Prostate gland (tissue), 2 donors: ENCODE measurements at regions not wholly inside any gene's neighbourhood (a gene's known extent, or its start where the extent isn't known, plus 50 kb on each side); places are given as distances from the start of the nearest gene placed in this dataset.

Experiments used
- DNase-seq: peaks from one replicate; pipeline ENCODE4 v3.0.0-alpha.2; 2019; ENCODE audit warnings: low spot score
- H3K27ac ChIP-seq, 2 donors: fragments of 200-600 bp; sonication (generic); 2 replicates each; pipeline ENCODE4 v1.5.1; 2017 to 2019
- H3K27me3 ChIP-seq: fragments of 200-600 bp; sonication (generic); replicated peaks from 2 replicates; pipeline ENCODE4 v1.5.1; 2019; ENCODE audit not compliant: insufficient read depth
- H3K36me3 ChIP-seq, 2 donors: fragments of 200-600 bp; sonication (generic); 1 replicate in 1 of 2; 2 replicates in 1 of 2; pipeline versions ENCODE4 v1.5.1 to v1.8.1; 2017 to 2019
- H3K4me1 ChIP-seq: fragments of 200-600 bp; sonication (generic); replicated peaks from 2 replicates; pipeline ENCODE4 v1.5.1; 2019
- H3K4me3 ChIP-seq, 2 donors: fragments of 200-600 bp; sonication (generic); 2 replicates each; pipeline ENCODE4 v1.5.1; 2017 to 2019
- H3K9me3 ChIP-seq: fragments of 200-600 bp; sonication (generic); 2 replicates; pipeline ENCODE4 v1.5.1; 2017
- CTCF ChIP-seq, 4 experiments: fragments of 200-600 bp in 2 of 4; fragments of 450-650 bp in 2 of 4; sonication (generic) in 2 of 4; IDR thresholded peaks; 1 replicate in 3 of 4; 2 replicates in 1 of 4; pipeline ENCODE4 v1.5.1; 2016 to 2019; ENCODE audit warnings: antibody characterized with exemption in 4 of 4, mild to moderate bottlenecking in 2 of 4, moderate library complexity in 2 of 4
- POLR2A ChIP-seq: fragments of 450-650 bp; IDR thresholded peaks from one replicate; pipeline ENCODE4 v1.6.1; 2016; ENCODE audit warnings: antibody characterized with exemption, mild to moderate bottlenecking
- POLR2AphosphoS5 ChIP-seq: sonication (generic); formaldehyde crosslinking; IDR thresholded peaks from one replicate; pipeline ENCODE4 v1.6.1; 2017; ENCODE audit warnings: antibody characterized with exemption
- WGBS: methylation state at CpG from one replicate; pipeline ENCODE4 v1.1.5; 2018; 5-methylcytosine and 5-hydroxymethylcytosine counted together
- intact Hi-C: fragments of 100-400 bp; cut with DNase I; formaldehyde crosslinking; loops from one replicate; pipeline ENCODE4 v1.14.2; 2022

GRCh38 chr6:145023116-145023726 is 712.1 kb downstream of the EPM2A start:
- Histone ChIP-seq H3K27me3 (no peaks in the 10 kb centered on the region), H3K36me3 (no peaks in the 10 kb centered on the region), H3K9me3 (no peaks in the 10 kb centered on the region), H3K27ac (no peak overlapping the region), H3K4me3 (no peak overlapping the region), H3K4me1 (no peaks in the 10 kb centered on the region)
- intact Hi-C loops, result no loop called here
- no peak for TF ChIP-seq POLR2AphosphoS5
- 91% methylated on average over 3 of the region's 3 CpGs for WGBS
- DNase-seq, result no peak

GRCh38 chr6:145025488-145025887 is 709.8 kb downstream of the EPM2A start:
- Histone ChIP-seq H3K27ac (no peak overlapping the region), H3K4me1 (no peaks in the 10 kb centered on the region), H3K4me3 (no peak overlapping the region), H3K9me3 (no peaks in the 10 kb centered on the region), H3K36me3 (no peaks in the 10 kb centered on the region), H3K27me3 (no peaks in the 10 kb centered on the region)
- TF ChIP-seq POLR2A, result no peak
- no peak for TF ChIP-seq POLR2AphosphoS5
- no peak for TF ChIP-seq CTCF (IDR thresholded peaks at IDR 0.05)
- intact Hi-C loops, result no loop called here
- no peak for DNase-seq
- 62% methylated on average over 2 of the region's 2 CpGs for WGBS

GRCh38 chr6:145026267-145026679 is 709.0 kb downstream of the EPM2A start:
- Histone ChIP-seq H3K36me3 (no peaks in the 10 kb centered on the region), H3K4me1 (no peaks in the 10 kb centered on the region), H3K4me3 (no peak overlapping the region), H3K27me3 (no peaks in the 10 kb centered on the region), H3K9me3 (no peaks in the 10 kb centered on the region), H3K27ac (no peak overlapping the region)
- intact Hi-C loops, result no loop called here
- no peak for TF ChIP-seq POLR2AphosphoS5
- no peak for TF ChIP-seq CTCF (IDR thresholded peaks at IDR 0.05)
- TF ChIP-seq POLR2A, result no peak
- DNase-seq, result no peak
- 100% methylated on average over 2 of the region's 2 CpGs for WGBS

- no peaks in the 10 kb centered on the region for H3K36me3 ChIP-seq
- peak; percentile 33 for DNase-seq
- 30% methylated on average over 4 of the region's 4 CpGs for WGBS
- no peaks in the 10 kb centered on the region for H3K4me1 ChIP-seq
- no peaks in the 10 kb centered on the region for H3K9me3 ChIP-seq
- intact Hi-C loops, result no loop called here
- TF ChIP-seq POLR2A, result no peak
- TF ChIP-seq CTCF (IDR thresholded peaks at IDR 0.05), result peak; percentile 24 to 63 (median 46)
- no peak overlapping the region for H3K27ac ChIP-seq
- H3K27me3 ChIP-seq, result no peaks in the 10 kb centered on the region
- H3K4me3 ChIP-seq, result no peak overlapping the region
These were observed 707.0 kb downstream of the EPM2A start for GRCh38 chr6:145028144-145028818.

GRCh38 chr6:145031001-145031400 is 704.3 kb downstream of the EPM2A start:
- intact Hi-C loops, result no loop called here
- Histone ChIP-seq H3K27me3 (no peaks in the 10 kb centered on the region), H3K4me1 (no peaks in the 10 kb centered on the region), H3K9me3 (no peaks in the 10 kb centered on the region), H3K36me3 (no peaks in the 10 kb centered on the region), H3K4me3 (no peak overlapping the region), H3K27ac (no peak overlapping the region)
- WGBS, result 91% methylated on average over 2 of the region's 2 CpGs
- TF ChIP-seq POLR2A (no peak), CTCF (IDR thresholded peaks at IDR 0.05) (no peak), POLR2AphosphoS5 (no peak)
- no peak for DNase-seq
